OCI-LY1 (cell line): ENCODE measurements at regions not wholly inside any gene's neighbourhood (a gene's known extent, or its start where the extent isn't known, plus 50 kb on each side); places are given as distances from the start of the nearest gene placed in this dataset.

Source experiments
- H2AFZ ChIP-seq: fragments of 200-600 bp; sonication (generic), shearing (Covaris generic); 2 replicates; pipeline ENCODE4 v1.6.0; 2014; ENCODE audit warnings: antibody characterized with exemption, mild to moderate bottlenecking, low read length
- H3F3A ChIP-seq: fragments of 200-600 bp; sonication (generic), shearing (Covaris generic); 2 replicates; pipeline ENCODE4 v1.6.0; 2014; ENCODE audit warnings: mild to moderate bottlenecking, antibody characterized with exemption, low read length, moderate library complexity; ENCODE audit not compliant: insufficient read depth
- H3K27ac ChIP-seq: fragments of 200-600 bp; sonication (generic); 2 replicates; pipeline ENCODE4 v1.5.1; 2014; ENCODE audit warnings: low read length, mixed run types, mild to moderate bottlenecking, low read depth; ENCODE audit not compliant: poor library complexity, severe bottlenecking
- H3K27me3 ChIP-seq: fragments of 200-600 bp; sonication (generic); 2 replicates; pipeline ENCODE4 v1.6.0; 2014; ENCODE audit warnings: antibody characterized with exemption, mild to moderate bottlenecking, low read length, moderate library complexity; ENCODE audit not compliant: insufficient read depth
- H3K36me3 ChIP-seq: fragments of 200-600 bp; sonication (generic); 2 replicates; pipeline ENCODE4 v1.6.1; 2014; ENCODE audit warnings: mild to moderate bottlenecking, antibody characterized with exemption, low read length, moderate library complexity, mixed read lengths; ENCODE audit not compliant: insufficient read depth
- H3K4me1 ChIP-seq: fragments of 200-600 bp; sonication (generic); 2 replicates; pipeline ENCODE4 v1.5.1; 2014; ENCODE audit warnings: mild to moderate bottlenecking, low read length, moderate library complexity; ENCODE audit not compliant: insufficient read depth, severe bottlenecking
- H3K4me2 ChIP-seq: fragments of 200-600 bp; sonication (generic), shearing (Covaris generic); 2 replicates; pipeline ENCODE4 v1.6.1; 2014; ENCODE audit warnings: low read length
- H3K4me3 ChIP-seq: fragments of 200-600 bp; sonication (generic); 2 replicates; pipeline ENCODE4 v1.5.1; 2014; ENCODE audit warnings: low read length, low read depth, mild to moderate bottlenecking, mixed read lengths; ENCODE audit not compliant: poor library complexity, severe bottlenecking
- H3K79me2 ChIP-seq: fragments of 200-600 bp; shearing (Covaris generic); 2 replicates; pipeline ENCODE4 v1.6.1; 2016; ENCODE audit warnings: mixed run types, low read length, mixed read lengths; ENCODE audit not compliant: insufficient read depth
- H3K9ac ChIP-seq: fragments of 200-600 bp; sonication (generic), shearing (Covaris generic); 2 replicates; pipeline ENCODE4 v1.6.1; 2014; ENCODE audit warnings: mild to moderate bottlenecking, low read length, mixed read lengths
- H3K9me2 ChIP-seq: fragments of 200-600 bp; sonication (generic), shearing (Covaris generic); 2 replicates; pipeline ENCODE4 v1.6.1; 2014; ENCODE audit warnings: low read depth, mild to moderate bottlenecking, low read length, mixed read lengths
- H3K9me3 ChIP-seq: fragments of 200-600 bp; shearing (Covaris generic); 2 replicates; pipeline ENCODE4 v1.6.1; 2014; ENCODE audit warnings: low read length, mixed read lengths
- H4K20me1 ChIP-seq: fragments of 200-600 bp; sonication (generic), shearing (Covaris generic); 2 replicates; pipeline ENCODE4 v1.6.0; 2016; ENCODE audit warnings: mild to moderate bottlenecking, low read length; ENCODE audit not compliant: insufficient read depth
- CTCF ChIP-seq: fragments of 200-600 bp; sonication (generic), shearing (Covaris generic); IDR thresholded peaks from 2 replicates; pipeline ENCODE4 v1.5.1; 2017; ENCODE audit warnings: mild to moderate bottlenecking, antibody characterized with exemption, low read length, moderate library complexity, mixed read lengths
- EZH2 ChIP-seq: fragments of 200-600 bp; sonication (generic), shearing (Covaris generic); IDR thresholded peaks from 2 replicates; pipeline ENCODE4 v1.8.0; 2017; ENCODE audit warnings: borderline replicate concordance, mixed run types, mild to moderate bottlenecking, antibody characterized with exemption, low read length, moderate library complexity, mixed read lengths

GRCh38 chr4:23174179-23174578 is 481.4 kb downstream of the GBA3 start:
- no peak overlapping the region for H3K27ac ChIP-seq
- no peaks in the 10 kb centered on the region for H3F3A ChIP-seq
- no peak overlapping the region for H3K9ac ChIP-seq
- no peak overlapping the region for H3K4me2 ChIP-seq
- H3K4me3 ChIP-seq: no peak overlapping the region
- no peaks in the 10 kb centered on the region for H4K20me1 ChIP-seq
- no peaks in the 10 kb centered on the region for H3K9me3 ChIP-seq
- H3K27me3 ChIP-seq: no peaks in the 10 kb centered on the region
- H2AFZ ChIP-seq: no peak overlapping the region
- TF ChIP-seq CTCF (no peak), EZH2 (no peak)
- no peaks in the 10 kb centered on the region for H3K9me2 ChIP-seq
- no peaks in the 10 kb centered on the region for H3K79me2 ChIP-seq
- no peaks in the 10 kb centered on the region for H3K36me3 ChIP-seq
- no peaks in the 10 kb centered on the region for H3K4me1 ChIP-seq

- no peak for TF ChIP-seq EZH2
- no peak for TF ChIP-seq CTCF
- Histone ChIP-seq H3K4me1 (no peaks in the 10 kb centered on the region), H4K20me1 (no peaks in the 10 kb centered on the region), H3K79me2 (no peaks in the 10 kb centered on the region), H3K4me3 (no peak overlapping the region), H3K36me3 (no peaks in the 10 kb centered on the region), H3K4me2 (no peak overlapping the region), H2AFZ (no peak overlapping the region), H3K27me3 (no peaks in the 10 kb centered on the region), H3F3A (no peaks in the 10 kb centered on the region), H3K9me3 (no peaks in the 10 kb centered on the region), H3K9me2 (no peaks in the 10 kb centered on the region), H3K27ac (no peak overlapping the region), H3K9ac (no peak overlapping the region)
Measured at GRCh38 chr4:23171976-23172375, 479.2 kb downstream of the GBA3 start.

GRCh38 chr4:23169608-23170311 is 477.0 kb downstream of the GBA3 start:
- H3K9me3 ChIP-seq: no peaks in the 10 kb centered on the region
- no peak overlapping the region for H3K27ac ChIP-seq
- no peaks in the 10 kb centered on the region for H3K27me3 ChIP-seq
- TF ChIP-seq CTCF (no peak), EZH2 (no peak)
- H2AFZ ChIP-seq: no peak overlapping the region
- H3K4me1 ChIP-seq: no peaks in the 10 kb centered on the region
- no peaks in the 10 kb centered on the region for H3K36me3 ChIP-seq
- H3F3A ChIP-seq: no peaks in the 10 kb centered on the region
- H3K4me2 ChIP-seq: no peak overlapping the region
- no peaks in the 10 kb centered on the region for H3K9me2 ChIP-seq
- H3K79me2 ChIP-seq: no peaks in the 10 kb centered on the region
- H3K9ac ChIP-seq: no peak overlapping the region
- no peaks in the 10 kb centered on the region for H4K20me1 ChIP-seq
- no peak overlapping the region for H3K4me3 ChIP-seq
